Inferior parietal cortex (tissue), 1 donor: ENCODE measurements at regions not wholly inside any gene's neighbourhood (a gene's known extent, or its start where the extent isn't known, plus 50 kb on each side); places are given as distances from the start of the nearest gene placed in this dataset.

Source experiments
- DNase-seq: peaks from one replicate; pipeline ENCODE4 v3.0.0-alpha.2; 2016; ENCODE audit errors: extremely low spot score

- DNase-seq = no peak
These were observed 370.2 kb upstream of the TMTC1 start for GRCh38 chr12:30153981-30154380.

DNA sequence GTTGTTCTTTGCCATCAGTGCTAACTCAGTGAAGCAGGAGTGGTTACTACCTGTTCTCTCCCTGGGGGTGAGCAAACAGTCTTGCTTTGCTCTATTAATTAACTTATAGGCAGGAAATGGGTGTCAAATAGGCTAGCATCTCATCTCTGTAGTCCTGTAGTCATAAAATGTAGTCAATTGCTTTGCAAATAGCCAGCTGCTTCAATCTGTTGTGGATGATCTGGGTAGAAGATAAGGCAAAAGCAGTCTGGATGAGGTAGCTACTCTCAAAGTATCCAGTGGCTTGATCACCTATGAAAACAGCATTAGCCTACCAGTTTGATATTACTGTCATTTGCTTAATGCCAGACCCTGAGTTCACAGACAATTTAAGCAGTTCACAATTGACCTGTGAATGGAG, 369.0 kb upstream of the TMTC1 start:
- DNase-seq = no peak

DNA sequence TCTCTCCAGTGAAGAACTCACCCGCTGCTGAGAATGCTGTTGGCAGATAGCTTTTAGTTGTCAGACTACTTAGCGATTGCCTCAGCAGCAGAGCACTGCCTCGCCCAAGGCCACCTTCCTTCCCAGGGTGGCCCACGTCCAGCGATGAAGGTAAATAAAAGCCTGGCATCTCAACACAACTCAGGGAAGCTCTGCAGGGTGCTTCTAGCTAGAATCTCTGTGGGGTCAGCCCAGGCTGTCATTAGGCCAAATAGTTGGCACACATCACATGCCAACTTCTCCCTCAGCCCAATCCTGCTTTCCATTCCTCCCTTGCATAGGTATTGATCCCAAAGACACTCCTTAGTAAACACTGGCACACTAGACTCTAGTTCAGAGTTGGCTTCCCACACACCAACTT, 368.1 kb upstream of the TMTC1 start:
- DNase-seq = no peak

- no peak for DNase-seq
These were observed 362.8 kb upstream of the TMTC1 start for GRCh38 chr12:30146561-30146960.

DNA sequence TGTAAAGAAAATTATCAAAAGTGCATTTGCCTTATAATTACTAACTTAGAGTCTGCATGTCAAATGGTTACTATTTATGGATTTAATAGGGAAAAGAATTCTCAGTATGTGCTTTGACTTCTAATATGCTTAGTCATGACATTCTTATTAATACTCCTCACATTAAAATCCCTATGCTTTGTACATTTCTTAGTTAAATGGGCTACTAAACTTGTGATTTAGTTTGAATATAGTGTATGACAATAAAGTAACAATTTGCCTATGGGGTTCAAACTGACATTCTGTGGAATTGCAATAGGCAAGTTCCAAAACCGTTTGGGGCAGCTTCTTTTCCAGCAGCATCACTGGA, 361.9 kb upstream of the TMTC1 start:
- no peak for DNase-seq

DNA sequence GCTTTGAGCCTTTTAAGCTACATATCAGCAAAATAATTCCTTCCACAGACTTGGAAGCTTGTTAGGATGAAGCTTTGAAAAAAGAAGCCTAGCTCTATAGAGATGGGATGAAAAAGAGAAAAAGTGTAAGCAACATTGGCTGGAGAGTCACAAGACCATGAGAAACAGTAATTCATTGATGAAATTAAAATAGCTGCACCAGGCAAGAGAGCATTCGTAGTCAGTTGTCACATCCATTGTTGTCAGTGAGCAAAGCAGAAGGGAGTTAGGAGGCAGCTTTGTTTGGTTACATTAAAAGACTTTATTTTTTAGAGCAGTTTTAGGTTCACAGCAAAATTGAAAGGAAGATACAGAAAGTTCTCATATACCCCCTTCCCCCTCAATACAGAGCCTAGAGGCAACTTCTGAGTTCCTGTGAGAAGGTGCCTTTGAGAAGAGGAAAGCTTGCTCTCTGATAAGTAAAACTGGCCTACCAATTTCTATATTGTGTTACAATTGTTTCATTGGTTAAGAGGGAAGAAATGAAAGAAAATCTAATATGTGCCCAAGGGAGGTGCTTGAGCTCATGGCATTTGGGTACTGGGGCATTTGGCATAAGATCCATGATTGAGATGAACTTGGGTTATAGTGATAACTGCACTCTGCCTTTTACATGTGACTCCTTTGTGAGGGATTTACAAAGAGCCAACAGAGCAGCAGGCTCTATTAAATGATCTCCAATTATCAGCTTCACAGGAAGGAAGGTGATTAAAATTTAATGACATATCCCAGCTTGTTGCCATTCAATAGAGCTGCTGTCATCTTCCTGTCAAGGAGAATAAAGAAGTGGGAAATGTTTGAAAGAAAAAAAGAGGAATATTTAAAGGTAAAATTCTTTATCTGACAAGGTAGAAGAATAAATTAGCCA, 361.3 kb upstream of the TMTC1 start:
- DNase-seq = no peak

DNA sequence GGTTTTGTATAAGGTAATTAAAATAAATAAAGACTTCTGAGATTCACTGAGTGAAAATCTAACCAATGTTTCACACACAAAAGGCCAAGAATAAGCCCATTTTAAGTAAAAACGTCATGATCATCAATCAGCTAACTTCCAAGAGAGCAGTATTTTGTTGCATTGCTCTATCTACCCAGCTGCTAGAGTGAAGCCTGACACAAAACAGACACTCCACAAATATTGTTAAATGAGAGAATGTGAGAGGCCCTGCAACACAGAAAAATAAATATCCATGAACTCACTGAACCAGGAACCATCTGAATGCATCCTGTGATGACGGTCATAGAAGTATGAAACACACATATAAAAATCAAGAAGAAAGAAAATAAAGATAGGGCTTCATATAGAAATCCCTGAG, 358.6 kb upstream of the TMTC1 start:
- no peak for DNase-seq

GRCh38 chr12:30138483-30138882, 354.7 kb upstream of the TMTC1 start:
- DNase-seq = no peak

- no peak for DNase-seq
These were observed 353.0 kb upstream of the TMTC1 start for GRCh38 chr12:30136696-30137095.

DNA sequence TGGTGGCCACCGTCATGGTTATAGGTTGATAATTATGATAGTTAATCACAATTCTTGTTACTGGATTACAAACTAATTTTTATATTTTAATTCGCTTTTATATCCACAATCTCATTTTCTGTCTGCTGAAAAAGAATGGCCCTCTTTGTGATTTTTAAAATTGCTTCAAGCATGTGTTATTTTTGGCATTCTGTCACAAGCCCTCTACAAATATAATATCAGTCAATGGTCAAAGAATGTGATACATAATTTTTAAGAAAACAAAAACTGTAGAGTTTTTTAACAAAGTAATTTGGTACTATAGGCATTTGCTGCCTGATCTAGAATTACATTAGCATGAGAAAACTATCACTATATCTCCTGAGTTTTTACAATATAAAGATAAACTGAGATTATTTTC, 352.0 kb upstream of the TMTC1 start:
- DNase-seq = no peak

DNA sequence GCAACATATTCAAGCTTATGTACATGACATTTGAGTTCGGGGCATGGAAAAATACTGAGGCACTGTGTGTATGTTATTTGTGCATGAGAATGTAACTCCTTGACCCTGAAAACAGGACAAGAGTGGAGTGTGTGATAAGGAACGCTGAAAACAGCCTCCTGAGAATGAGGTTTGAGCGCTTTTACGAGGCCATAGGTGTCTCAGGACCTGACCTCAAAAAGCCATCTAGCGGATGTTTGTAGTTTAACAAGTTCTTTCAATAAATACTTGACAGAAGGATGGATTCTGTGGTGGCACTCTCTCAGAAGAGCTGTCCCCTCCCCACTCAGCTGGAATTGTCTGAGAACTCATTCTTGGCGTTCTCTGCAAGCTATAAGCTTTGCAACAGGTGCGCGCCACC, 350.5 kb upstream of the TMTC1 start:
- DNase-seq = no peak

GRCh38 chr12:30126944-30127343, 343.2 kb upstream of the TMTC1 start:
- no peak for DNase-seq

DNA sequence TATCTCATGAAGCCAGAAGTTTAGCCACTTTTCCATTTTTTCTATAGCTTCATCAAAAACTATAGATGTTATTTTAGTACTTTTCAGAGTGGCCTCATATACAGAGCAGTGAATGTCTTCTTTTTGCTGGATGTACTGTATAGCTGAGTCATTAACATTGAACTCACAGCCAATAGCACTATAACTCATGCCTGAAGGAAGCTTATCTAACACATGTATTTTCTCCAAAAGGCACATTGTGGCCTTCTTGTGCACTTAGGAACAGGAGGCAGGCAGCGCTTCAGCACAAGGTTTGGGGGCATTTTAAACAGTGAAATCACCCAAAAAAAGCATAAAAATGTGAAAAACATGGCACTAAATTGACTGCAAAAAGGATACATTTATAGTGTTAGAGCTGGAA, 336.8 kb upstream of the TMTC1 start:
- no peak for DNase-seq

DNA sequence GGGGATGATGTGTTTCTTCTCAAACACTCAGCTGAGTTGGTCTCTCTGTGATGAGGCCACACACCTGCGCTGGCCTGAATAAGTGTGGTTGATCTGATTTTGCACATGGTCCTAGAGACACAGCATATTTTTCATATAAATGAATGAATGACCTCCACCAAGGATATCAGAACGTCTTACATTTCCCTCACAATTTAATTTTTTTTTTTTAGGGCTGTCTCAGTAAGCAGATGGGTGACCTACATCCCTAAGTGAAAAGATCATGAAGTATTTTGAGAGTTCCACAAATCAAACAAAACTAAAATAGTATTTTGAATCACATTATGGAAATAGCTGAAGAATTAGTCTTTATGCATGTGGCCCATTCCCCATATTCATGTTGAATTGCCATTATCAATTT, 333.7 kb upstream of the TMTC1 start:
- no peak for DNase-seq

GRCh38 chr12:30111719-30112118, 328.0 kb upstream of the TMTC1 start:
- no peak for DNase-seq

- DNase-seq = peak; percentile 42
These were observed 327.3 kb upstream of the TMTC1 start for GRCh38 chr12:30110958-30111586.

- no peak for DNase-seq
These were observed 326.8 kb upstream of the TMTC1 start for GRCh38 chr12:30110498-30110897.

- DNase-seq = no peak
These were observed 324.9 kb upstream of the TMTC1 start for GRCh38 chr12:30108666-30109065.

DNA sequence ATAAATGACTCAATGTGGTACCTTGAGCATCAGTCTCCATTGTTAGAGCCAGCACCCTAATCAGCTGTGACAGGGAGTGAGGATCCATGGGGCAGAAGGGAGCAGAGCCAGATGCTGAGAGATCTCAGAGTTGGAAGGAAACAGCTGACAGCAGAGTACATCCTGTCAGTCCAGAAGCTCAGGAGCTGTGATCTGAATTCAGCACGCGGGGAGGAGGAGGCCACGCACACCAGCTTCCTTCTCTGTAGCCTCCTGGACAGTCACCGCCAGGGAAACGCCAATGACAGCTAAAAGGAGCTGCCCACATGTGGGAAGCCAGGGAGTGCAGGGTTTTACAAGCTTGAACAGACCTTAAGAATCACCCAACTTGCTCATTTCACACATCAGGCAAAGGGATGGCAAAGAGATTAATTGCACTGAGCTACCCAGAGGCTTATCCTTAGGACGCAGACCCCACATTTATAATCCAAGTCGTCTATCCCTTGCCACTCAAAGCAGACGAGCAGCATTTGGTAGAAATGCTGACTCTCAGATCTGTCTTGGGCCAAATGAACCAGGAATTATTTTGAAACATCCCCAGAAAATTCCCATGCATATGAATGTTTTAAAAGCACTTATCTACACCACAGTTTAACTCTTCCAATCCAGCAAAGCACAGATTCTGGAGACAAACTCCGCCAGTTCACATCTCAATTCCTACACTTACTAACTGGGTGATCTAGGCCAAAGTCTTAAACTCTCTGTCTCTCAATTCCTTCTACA, 322.6 kb upstream of the TMTC1 start:
- DNase-seq = no peak

- no peak for DNase-seq
These were observed 321.8 kb upstream of the TMTC1 start for GRCh38 chr12:30105505-30105904.

GRCh38 chr12:30104971-30105370, 321.2 kb upstream of the TMTC1 start:
- no peak for DNase-seq

DNA sequence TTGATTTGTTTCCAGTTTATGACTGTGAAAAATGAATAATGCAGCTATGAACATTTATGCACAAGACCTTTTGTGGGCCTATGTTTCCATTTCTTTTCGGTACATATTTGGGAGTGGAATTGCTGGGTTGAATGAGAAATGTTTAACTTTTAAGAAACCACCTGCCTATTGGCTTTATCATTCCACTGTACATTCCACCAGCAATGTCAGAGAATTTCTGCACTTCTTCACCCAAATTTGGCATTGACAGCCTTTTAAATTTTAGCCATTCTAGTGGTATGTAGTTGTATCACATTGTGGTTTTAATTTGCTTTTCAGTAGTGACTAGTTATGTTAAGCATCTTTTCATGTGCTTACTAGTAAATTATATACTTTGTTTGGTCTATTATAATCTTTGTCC, 317.0 kb upstream of the TMTC1 start:
- DNase-seq = no peak

GRCh38 chr12:30098677-30099076, 314.9 kb upstream of the TMTC1 start:
- DNase-seq = no peak
